ENCODE measurements at regions not wholly inside any gene's neighbourhood (a gene's known extent, or its start where the extent isn't known, plus 50 kb on each side); places are given as distances from the start of the nearest gene placed in this dataset.

DNA sequence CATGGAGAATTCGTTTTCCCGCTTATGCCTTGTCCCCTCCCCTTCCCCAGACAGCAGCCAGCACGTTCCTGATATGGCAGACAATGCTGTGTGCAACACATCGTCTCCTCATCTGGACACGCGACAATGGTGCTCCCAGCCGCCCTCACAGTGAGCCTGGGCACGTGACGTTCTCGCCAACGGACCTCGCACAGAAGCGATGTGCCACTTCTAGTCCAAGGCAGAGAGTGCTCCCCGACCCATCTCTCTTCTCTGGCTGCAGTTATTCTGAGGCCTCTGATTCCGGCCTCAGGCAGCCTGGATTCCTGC lies 505.4 kb downstream of the EIPR1 start:
- no peak for DNase-seq (ENCODE audit: low spot score)
- TF ChIP-seq, protein P1, sequence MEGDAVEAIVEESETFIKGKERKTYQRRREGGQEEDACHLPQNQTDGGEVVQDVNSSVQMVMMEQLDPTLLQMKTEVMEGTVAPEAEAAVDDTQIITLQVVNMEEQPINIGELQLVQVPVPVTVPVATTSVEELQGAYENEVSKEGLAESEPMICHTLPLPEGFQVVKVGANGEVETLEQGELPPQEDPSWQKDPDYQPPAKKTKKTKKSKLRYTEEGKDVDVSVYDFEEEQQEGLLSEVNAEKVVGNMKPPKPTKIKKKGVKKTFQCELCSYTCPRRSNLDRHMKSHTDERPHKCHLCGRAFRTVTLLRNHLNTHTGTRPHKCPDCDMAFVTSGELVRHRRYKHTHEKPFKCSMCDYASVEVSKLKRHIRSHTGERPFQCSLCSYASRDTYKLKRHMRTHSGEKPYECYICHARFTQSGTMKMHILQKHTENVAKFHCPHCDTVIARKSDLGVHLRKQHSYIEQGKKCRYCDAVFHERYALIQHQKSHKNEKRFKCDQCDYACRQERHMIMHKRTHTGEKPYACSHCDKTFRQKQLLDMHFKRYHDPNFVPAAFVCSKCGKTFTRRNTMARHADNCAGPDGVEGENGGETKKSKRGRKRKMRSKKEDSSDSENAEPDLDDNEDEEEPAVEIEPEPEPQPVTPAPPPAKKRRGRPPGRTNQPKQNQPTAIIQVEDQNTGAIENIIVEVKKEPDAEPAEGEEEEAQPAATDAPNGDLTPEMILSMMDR (IDR thresholded peaks at IDR 0.05; ENCODE audit: extremely low read depth, missing control alignments), result no peak

DNA sequence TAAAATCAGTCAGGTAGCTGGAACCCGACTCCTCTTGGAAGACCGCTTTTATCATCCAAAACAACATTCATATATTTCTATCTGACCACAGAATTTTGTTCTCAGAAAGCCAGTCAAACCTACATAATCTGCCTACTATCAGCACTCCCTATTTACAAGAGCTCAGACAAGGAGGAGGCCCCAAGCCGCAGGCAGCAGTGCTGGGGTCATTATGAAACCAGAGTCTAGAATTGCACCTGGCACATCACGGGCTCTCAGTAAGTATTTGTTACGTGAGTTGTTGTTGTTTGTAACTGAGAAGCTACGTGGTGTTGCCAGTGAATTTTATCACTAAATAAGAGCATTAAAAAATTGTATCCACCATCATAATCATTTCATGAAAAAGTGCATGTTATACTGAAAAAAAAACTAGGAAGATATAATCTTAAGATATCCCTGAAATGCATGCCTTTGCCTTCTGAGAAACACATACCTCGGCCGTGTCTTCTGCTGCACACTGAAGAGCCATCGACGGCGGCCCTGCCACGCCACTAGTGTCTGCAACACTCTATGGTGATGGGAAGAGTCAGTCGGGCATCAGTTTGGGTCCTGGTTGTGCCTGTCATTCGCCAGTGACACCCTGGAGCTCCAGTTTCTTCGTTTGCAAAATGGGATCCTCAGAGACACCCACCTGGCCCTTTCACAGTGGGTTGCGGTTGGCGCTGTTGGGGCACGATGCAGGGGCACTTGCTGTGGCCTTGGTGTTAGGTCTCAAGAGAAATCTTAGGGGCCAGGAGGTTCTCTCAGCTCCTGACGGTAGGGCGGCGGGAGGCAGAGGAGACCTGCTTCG lies 505.9 kb downstream of the EIPR1 start:
- TF ChIP-seq, protein P1 (IDR thresholded peaks at IDR 0.05; ENCODE audit: extremely low read depth, missing control alignments), result no peak
- DNase-seq (ENCODE audit: low spot score), result no peak

DNA sequence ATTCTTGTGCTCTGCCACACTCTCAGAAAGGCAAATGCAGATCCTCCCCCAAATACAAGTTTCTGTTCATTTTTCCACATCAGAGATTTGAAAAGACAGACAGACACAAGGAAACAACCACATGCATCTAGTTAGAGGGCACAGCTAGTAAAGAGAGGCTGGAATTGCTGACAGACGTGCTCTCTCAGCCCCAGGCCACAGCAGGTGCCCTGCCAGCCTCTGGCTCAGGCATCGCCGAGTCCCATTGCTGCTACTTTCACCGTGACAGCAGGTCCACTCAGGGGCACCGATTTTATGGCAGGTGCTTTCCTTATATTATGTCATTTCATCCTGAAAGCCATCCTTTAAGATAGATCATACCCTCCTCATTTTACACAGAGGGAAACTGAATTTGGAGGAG lies 507.5 kb downstream of the EIPR1 start:
- TF ChIP-seq, protein P1 (IDR thresholded peaks at IDR 0.05; ENCODE audit: extremely low read depth, missing control alignments), result no peak
- no peak for DNase-seq (ENCODE audit: low spot score)

GRCh38 chr2:2869553-2869952 lies 508.1 kb downstream of the EIPR1 start:
- no peak for DNase-seq (ENCODE audit: low spot score)
- TF ChIP-seq, protein P1 (IDR thresholded peaks at IDR 0.05; ENCODE audit: extremely low read depth, missing control alignments), result no peak

GRCh38 chr2:2868085-2868484 lies 509.5 kb downstream of the EIPR1 start:
- TF ChIP-seq, protein P1 (IDR thresholded peaks at IDR 0.05; ENCODE audit: extremely low read depth, missing control alignments), result no peak
- DNase-seq (ENCODE audit: low spot score), result no peak

GRCh38 chr2:2867397-2867979 lies 510.1 kb downstream of the EIPR1 start:
- DNase-seq (ENCODE audit: low spot score), result no peak
- TF ChIP-seq, protein P1 (IDR thresholded peaks at IDR 0.05; ENCODE audit: extremely low read depth, missing control alignments), result no peak

DNA sequence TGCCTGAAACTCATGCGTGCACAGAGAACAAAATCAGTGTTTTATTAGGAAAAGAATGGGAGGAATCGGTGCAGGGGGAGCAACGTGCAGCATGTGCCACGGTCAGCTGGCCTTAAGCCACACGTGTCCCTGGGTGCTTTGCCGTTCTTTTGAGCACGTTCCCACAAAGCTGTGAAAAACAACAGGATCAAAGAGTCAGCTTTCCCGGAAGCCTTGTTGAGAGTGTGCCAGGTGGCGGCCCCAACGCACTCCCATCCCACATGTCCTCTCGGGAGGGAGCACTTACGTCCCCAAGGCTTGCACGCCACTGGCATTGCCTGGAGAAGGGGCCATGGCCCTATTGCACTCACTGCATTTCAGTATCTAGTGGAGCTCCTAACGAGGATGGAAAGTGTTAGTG lies 511.2 kb downstream of the EIPR1 start:
- TF ChIP-seq, protein P1 (IDR thresholded peaks at IDR 0.05; ENCODE audit: extremely low read depth, missing control alignments), result no peak
- DNase-seq (ENCODE audit: low spot score), result no peak
